CD1c-positive myeloid dendritic cell (primary cell): ENCODE measurements at regions not wholly inside any gene's neighbourhood (a gene's known extent, or its start where the extent isn't known, plus 50 kb on each side); places are given as distances from the start of the nearest gene placed in this dataset.

ENCODE experiments used
- DNase-seq: peaks from one replicate; pipeline ENCODE4 v3.0.0-alpha.2; 2016; ENCODE audit errors: extremely low spot score

GRCh38 chr21:41689289-41689583 lies 77.6 kb downstream of the RIPK4 start:
- no peak for DNase-seq

GRCh38 chr21:41687633-41688032 lies 79.2 kb downstream of the RIPK4 start:
- DNase-seq = no peak

GRCh38 chr21:41686664-41687063 lies 80.2 kb downstream of the RIPK4 start:
- no peak for DNase-seq

GRCh38 chr21:41685511-41686149 lies 81.2 kb downstream of the RIPK4 start:
- no peak for DNase-seq

GRCh38 chr21:41684381-41685245 lies 82.2 kb downstream of the RIPK4 start:
- no peak for DNase-seq

- no peak for DNase-seq
These were observed 83.0 kb downstream of the RIPK4 start for GRCh38 chr21:41683815-41684214.

- no peak for DNase-seq
These were observed 84.1 kb downstream of the RIPK4 start for GRCh38 chr21:41682719-41683179.

GRCh38 chr21:41681939-41682718 lies 84.7 kb downstream of the RIPK4 start:
- DNase-seq = no peak

- DNase-seq = no peak
These were observed 85.5 kb downstream of the RIPK4 start for GRCh38 chr21:41681348-41681801.

GRCh38 chr21:41680444-41681347 lies 86.2 kb downstream of the RIPK4 start:
- DNase-seq = peak; percentile 14

- DNase-seq = peak; percentile 97
These were observed 87.9 kb downstream of the RIPK4 start for GRCh38 chr21:41678924-41679318.

GRCh38 chr21:41678016-41678923 lies 88.6 kb downstream of the RIPK4 start:
- DNase-seq = peak; percentile 45

GRCh38 chr21:41677671-41678015 lies 89.2 kb downstream of the RIPK4 start:
- DNase-seq = no peak

GRCh38 chr21:41676198-41676597 lies 90.7 kb downstream of the RIPK4 start:
- DNase-seq = no peak

- no peak for DNase-seq
These were observed 91.3 kb downstream of the RIPK4 start for GRCh38 chr21:41675574-41675973.

- DNase-seq = no peak
These were observed 92.5 kb downstream of the RIPK4 start for GRCh38 chr21:41674402-41674801.

- no peak for DNase-seq
These were observed 93.1 kb downstream of the RIPK4 start for GRCh38 chr21:41673596-41674335.

- no peak for DNase-seq
These were observed 93.8 kb downstream of the RIPK4 start for GRCh38 chr21:41673071-41673470.

GRCh38 chr21:41672543-41672915 lies 94.3 kb downstream of the RIPK4 start:
- no peak for DNase-seq
